B cell (primary cell): ENCODE measurements at regions not wholly inside any gene's neighbourhood (a gene's known extent, or its start where the extent isn't known, plus 50 kb on each side); places are given as distances from the start of the nearest gene placed in this dataset.

Experiments
- CTCF ChIP-seq: fragments of 200-600 bp; IDR thresholded peaks from one replicate; pipeline ENCODE4 v1.8.0; 2022; ENCODE audit warnings: antibody characterized with exemption, mild to moderate bottlenecking
- EZH2 ChIP-seq: IDR thresholded peaks from 2 replicates; pipeline ENCODE4 v1.6.1; 2012; ENCODE audit warnings: borderline replicate concordance, low read depth, mild to moderate bottlenecking, moderate library complexity, low read length; ENCODE audit not compliant: insufficient read depth, poor library complexity, severe bottlenecking

GRCh38 chr6:163760860-163761259, 346.3 kb downstream of the QKI start:
- TF ChIP-seq CTCF (no peak), EZH2 (no peak)
